Ovary (tissue), 7 donors: ENCODE measurements at regions not wholly inside any gene's neighbourhood (a gene's known extent, or its start where the extent isn't known, plus 50 kb on each side); places are given as distances from the start of the nearest gene placed in this dataset.

Experiments
- DNase-seq, 5 donors: peaks; one replicate each; pipeline ENCODE4 v3.0.0-alpha.2; 2019 to 2020
- H3K27ac ChIP-seq, 2 donors: fragments of 200-600 bp; one replicate each; pipeline versions ENCODE4 v1.5.1 to v1.8.0; 2019 to 2022
- H3K27me3 ChIP-seq: fragments of 200-600 bp; one replicate; pipeline ENCODE4 v1.8.0; 2022
- H3K36me3 ChIP-seq: fragments of 200-600 bp; sonication (generic); one replicate; pipeline ENCODE4 v1.5.1; 2019
- H3K4me1 ChIP-seq: one replicate; pipeline ENCODE4 v1.8.1; 2013; ENCODE audit warnings: mild to moderate bottlenecking, moderate library complexity; ENCODE audit not compliant: insufficient read depth
- H3K4me3 ChIP-seq: fragments of 200-600 bp; sonication (generic); one replicate; pipeline ENCODE4 v1.5.1; 2017
- H3K9me3 ChIP-seq, 2 donors: fragments of 200-600 bp in 1 of 2; sonication (generic) in 1 of 2; one replicate each; pipeline versions ENCODE4 v1.5.1 to v1.8.1; 2013 to 2019; ENCODE audit warnings: mild to moderate bottlenecking in 1 of 2, moderate library complexity in 1 of 2
- CTCF ChIP-seq, 3 donors: fragments of 450-650 bp in 2 of 3; fragments of 200-600 bp in 1 of 3; IDR thresholded peaks; one replicate each; pipeline versions ENCODE4 v1.5.1 to v1.8.0; 2016 to 2022; ENCODE audit warnings: antibody characterized with exemption in 3 of 3, mild to moderate bottlenecking in 1 of 3
- EP300 ChIP-seq: sonication (generic); formaldehyde crosslinking; IDR thresholded peaks from one replicate; pipeline ENCODE4 v1.6.1; 2017; ENCODE audit warnings: antibody characterized with exemption
- POLR2A ChIP-seq: fragments of 450-650 bp; IDR thresholded peaks from one replicate; pipeline ENCODE4 v1.6.1; 2017; ENCODE audit warnings: antibody characterized with exemption, mild to moderate bottlenecking, moderate library complexity
- WGBS, 3 donors: extraction: QIAGEN DNeasy Blood & Tissue Kit in 1 of 3; methylation state at CpG; one replicate each; pipeline versions ENCODE4 v1.1.5 to v1.1.7; 2013 to 2017; 5-methylcytosine and 5-hydroxymethylcytosine counted together
- intact Hi-C, 4 donors: fragments of 100-400 bp; cut with DNase I; formaldehyde crosslinking; loops; one replicate each; pipeline versions ENCODE4 v1.11.0 to v1.15.1; 2022 to 2023
- donor health status: DM: no; HTN: no; CAD: no; lungs with moderate emphysema.
- donor health status: DM: no; HTN: no; CAD: no.
- donor health status: Bipolar disorder and iron deficiency.
- donor health status: DM: no; HTN: no; CAD: no.
- donor health status: DM: yes; HTN: yes; CAD: no.

- Histone ChIP-seq H3K9me3 (no peaks in the 10 kb centered on the region), H3K27me3 (no peaks in the 10 kb centered on the region), H3K4me3 (no peak overlapping the region), H3K27ac (no peak overlapping the region), H3K36me3 (no peaks in the 10 kb centered on the region), H3K4me1 (no peaks in the 10 kb centered on the region)
- no peak for DNase-seq
- 57 to 68% (median 63%) methylated on average over 1 of the region's 1 CpG for WGBS, 3 donors
- intact Hi-C loops, result no loop called here
- no peak for TF ChIP-seq CTCF (IDR thresholded peaks at IDR 0.05)
- no peak for TF ChIP-seq POLR2A
- no peak for TF ChIP-seq EP300
Measured at GRCh38 chr12:98446060-98446459, 69.3 kb upstream of the TMPO start.

DNA sequence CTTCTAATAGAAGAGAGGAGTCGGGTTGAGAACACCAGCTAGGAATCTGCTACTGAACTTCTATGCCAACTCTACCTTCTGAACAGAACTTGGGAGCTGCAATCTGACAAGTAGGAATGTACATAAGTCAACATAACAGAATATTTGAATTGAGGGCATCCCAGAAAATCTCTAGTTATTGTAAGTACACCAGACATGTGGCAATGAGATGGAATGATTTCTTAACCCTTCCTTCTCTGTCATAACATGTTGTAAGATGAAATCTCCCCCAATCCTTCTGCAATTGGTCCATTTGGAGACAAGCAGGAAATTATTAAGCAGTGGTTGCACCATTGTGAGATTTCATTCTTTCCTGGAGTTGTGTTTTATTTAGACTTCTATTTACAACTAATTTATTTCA lies 68.7 kb upstream of the TMPO start:
- H3K9me3 ChIP-seq, result no peaks in the 10 kb centered on the region
- no peaks in the 10 kb centered on the region for H3K4me1 ChIP-seq
- H3K4me3 ChIP-seq, result no peak overlapping the region
- H3K27ac ChIP-seq, result no peak overlapping the region
- no peaks in the 10 kb centered on the region for H3K27me3 ChIP-seq
- TF ChIP-seq EP300, result no peak
- TF ChIP-seq CTCF (IDR thresholded peaks at IDR 0.05), result no peak
- no peak for TF ChIP-seq POLR2A
- 17 to 34% (median 33%) methylated on average over 1 of the region's 1 CpG for WGBS, 3 donors
- intact Hi-C loops, result no loop called here
- no peak for DNase-seq
- H3K36me3 ChIP-seq, result no peaks in the 10 kb centered on the region

DNA sequence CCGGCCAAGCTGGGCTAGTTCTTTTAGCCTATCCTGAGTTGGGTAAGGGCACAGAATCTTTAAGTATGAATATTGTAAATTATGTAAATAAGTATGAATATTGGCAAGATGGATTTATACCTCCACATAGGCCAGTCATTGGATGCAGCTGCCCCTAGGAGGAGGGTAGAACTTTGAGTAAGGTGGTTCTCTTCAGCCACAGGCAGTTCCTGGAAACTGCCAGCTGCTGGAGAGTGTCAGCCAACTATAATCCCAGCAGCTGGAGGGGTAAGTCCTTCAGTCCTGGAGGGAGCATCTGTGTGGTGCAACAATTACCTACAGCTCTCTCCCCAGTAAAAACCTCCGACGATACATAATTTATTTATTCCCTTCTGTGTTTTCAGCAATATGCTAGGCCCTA lies 65.8 kb upstream of the TMPO start:
- TF ChIP-seq CTCF (IDR thresholded peaks at IDR 0.05) (no peak), POLR2A (no peak), EP300 (no peak)
- 79 to 82% (median 81%) methylated on average over 3 of the region's 3 CpGs for WGBS, 3 donors
- DNase-seq, result no peak
- H3K4me3 ChIP-seq, result no peak overlapping the region
- H3K4me1 ChIP-seq, result no peaks in the 10 kb centered on the region
- H3K9me3 ChIP-seq, result no peaks in the 10 kb centered on the region
- no peak overlapping the region for H3K27ac ChIP-seq
- no peaks in the 10 kb centered on the region for H3K36me3 ChIP-seq
- no peaks in the 10 kb centered on the region for H3K27me3 ChIP-seq
- intact Hi-C loops, result no loop called here

DNA sequence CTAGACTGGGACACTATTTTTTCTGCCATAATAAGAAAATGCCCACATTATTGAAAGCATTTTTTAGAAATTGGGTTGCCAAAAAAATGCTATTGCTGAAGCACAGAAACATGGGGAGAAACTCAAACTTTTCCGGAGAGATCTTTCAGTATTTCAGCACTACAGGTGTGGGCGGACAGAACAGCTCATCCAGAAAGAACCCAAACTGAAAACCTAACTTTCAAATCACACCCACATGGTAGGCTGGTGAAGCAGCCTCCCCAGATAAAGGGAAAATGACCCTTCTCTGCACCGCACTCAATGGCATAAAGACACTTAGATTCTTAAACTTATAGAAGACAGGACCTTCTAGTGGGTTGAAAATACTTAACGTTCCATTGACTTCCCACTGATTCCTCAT lies 62.3 kb upstream of the TMPO start:
- no peak overlapping the region for H3K27ac ChIP-seq
- no peaks in the 10 kb centered on the region for H3K9me3 ChIP-seq
- H3K36me3 ChIP-seq, result no peaks in the 10 kb centered on the region
- WGBS, 3 donors, result 89 to 93% (median 91%) methylated on average over 4 of the region's 4 CpGs
- intact Hi-C loops, result no loop called here
- H3K4me1 ChIP-seq, result no peaks in the 10 kb centered on the region
- H3K27me3 ChIP-seq, result no peaks in the 10 kb centered on the region
- H3K4me3 ChIP-seq, result no peak overlapping the region
- no peak for DNase-seq
- no peak for TF ChIP-seq POLR2A
- no peak for TF ChIP-seq CTCF (IDR thresholded peaks at IDR 0.05)
- TF ChIP-seq EP300, result no peak

DNA sequence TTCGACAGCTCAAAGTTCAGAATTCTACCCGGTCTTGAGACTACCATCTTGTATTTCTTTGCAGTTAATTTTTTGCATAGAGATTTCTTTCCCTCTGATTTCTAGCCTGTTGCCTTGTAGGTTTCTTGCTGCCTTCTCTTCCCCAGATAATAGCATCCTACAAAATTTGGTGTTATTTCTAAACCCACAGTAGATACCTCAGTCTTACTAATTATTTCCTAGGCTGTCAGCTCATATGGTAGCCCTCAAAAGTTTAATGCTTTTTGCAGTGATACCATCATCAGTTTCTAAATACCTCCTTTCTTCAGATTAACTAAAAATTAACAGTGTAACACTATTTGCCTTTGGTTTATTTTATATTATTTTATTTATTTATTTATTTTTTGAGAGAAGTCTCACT lies 61.9 kb upstream of the TMPO start:
- no peak overlapping the region for H3K4me3 ChIP-seq
- TF ChIP-seq POLR2A (no peak), CTCF (IDR thresholded peaks at IDR 0.05) (no peak), EP300 (no peak)
- DNase-seq, result no peak
- H3K36me3 ChIP-seq, result no peaks in the 10 kb centered on the region
- H3K9me3 ChIP-seq, result no peaks in the 10 kb centered on the region
- no peaks in the 10 kb centered on the region for H3K27me3 ChIP-seq
- no peak overlapping the region for H3K27ac ChIP-seq
- no peaks in the 10 kb centered on the region for H3K4me1 ChIP-seq
- intact Hi-C loops, result no loop called here
- 91 to 95% (median 93%) methylated on average over 2 of the region's 2 CpGs for WGBS, 3 donors
